SU-DHL-6 (cell line): ENCODE measurements at regions not wholly inside any gene's neighbourhood (a gene's known extent, or its start where the extent isn't known, plus 50 kb on each side); places are given as distances from the start of the nearest gene placed in this dataset.
"Not testable (repeated sequence)": the region's sequence is repeated elsewhere in the genome, so short reads cannot be mapped to it uniquely, and the experiment has no call there.

Source experiments
- H2AFZ ChIP-seq: fragments of 200-600 bp; sonication (generic); 2 replicates; pipeline ENCODE4 v1.6.1; 2014; ENCODE audit warnings: low read depth, mild to moderate bottlenecking, moderate library complexity, mixed read lengths, antibody characterized with exemption, low read length; ENCODE audit not compliant: severe bottlenecking
- H3F3A ChIP-seq: fragments of 200-600 bp; shearing (Covaris generic); 2 replicates; pipeline ENCODE4 v1.6.0; 2016; ENCODE audit warnings: antibody characterized with exemption, mild to moderate bottlenecking; ENCODE audit not compliant: insufficient read depth
- H3K27ac ChIP-seq: fragments of 200-600 bp; sonication (generic); 2 replicates; pipeline ENCODE4 v1.5.1; 2016; ENCODE audit warnings: low read depth, mild to moderate bottlenecking, low read length, moderate library complexity, mixed read lengths
- H3K27me3 ChIP-seq: fragments of 200-600 bp; sonication (generic), shearing (Covaris generic); 2 replicates; pipeline ENCODE4 v1.6.0; 2014; ENCODE audit warnings: mild to moderate bottlenecking, low read length
- H3K36me3 ChIP-seq: fragments of 200-600 bp; sonication (generic); 2 replicates; pipeline ENCODE4 v1.6.1; 2014; ENCODE audit warnings: mild to moderate bottlenecking, low read length, mixed read lengths
- H3K4me2 ChIP-seq: fragments of 300-600, 200-600 bp; shearing (Covaris generic), sonication (generic); 2 replicates; pipeline ENCODE4 v1.6.0; 2014; ENCODE audit warnings: low read length, low read depth, mild to moderate bottlenecking; ENCODE audit not compliant: poor library complexity, severe bottlenecking
- H3K4me3 ChIP-seq: fragments of 200-600 bp; sonication (generic); 2 replicates; pipeline ENCODE4 v1.5.1; 2014; ENCODE audit warnings: antibody characterized with exemption, low read length, mild to moderate bottlenecking, mixed read lengths; ENCODE audit not compliant: insufficient read depth, poor library complexity, severe bottlenecking
- H3K79me2 ChIP-seq: fragments of 200-600 bp; sonication (generic); 2 replicates; pipeline ENCODE4 v1.6.1; 2014; ENCODE audit warnings: mild to moderate bottlenecking, low read length, moderate library complexity; ENCODE audit not compliant: insufficient read depth
- H3K9ac ChIP-seq: fragments of 200-600 bp; sonication (generic); 2 replicates; pipeline ENCODE4 v1.7.0; 2014; ENCODE audit warnings: mild to moderate bottlenecking, low read length
- H3K9me2 ChIP-seq: fragments of 200-600 bp; sonication (generic); replicated peaks from 2 replicates; pipeline ENCODE4 v1.6.1; 2014; ENCODE audit warnings: low read length; ENCODE audit not compliant: insufficient read depth
- H3K9me3 ChIP-seq: fragments of 200-600 bp; sonication (generic); 2 replicates; pipeline ENCODE4 v1.6.1; 2014; ENCODE audit warnings: low read length, mixed read lengths; ENCODE audit not compliant: insufficient read depth
- H4K20me1 ChIP-seq: fragments of 200-600 bp; sonication (generic); 2 replicates; pipeline ENCODE4 v1.6.1; 2014; ENCODE audit warnings: low read depth, mild to moderate bottlenecking, antibody characterized with exemption, low read length, moderate library complexity, mixed read lengths
- CTCF ChIP-seq: fragments of 200-600 bp; sonication (generic); IDR thresholded peaks from one replicate; pipeline ENCODE4 v1.5.1; 2017; ENCODE audit warnings: antibody characterized with exemption, mild to moderate bottlenecking, low read length, moderate library complexity; ENCODE audit not compliant: insufficient read depth, poor library complexity, severe bottlenecking
- EZH2phosphoT487 ChIP-seq: fragments of 200-600 bp; sonication (generic), shearing (Covaris generic); conservative IDR thresholded peaks from 2 replicates; pipeline ENCODE4 v1.6.1; 2018; ENCODE audit warnings: mild to moderate bottlenecking, antibody characterized with exemption, low read length, moderate library complexity, mixed read lengths

- TF ChIP-seq CTCF = no peak
- TF ChIP-seq EZH2phosphoT487 = no peak
- H2AFZ ChIP-seq = no peak overlapping the region
- H3K27ac ChIP-seq = no peak overlapping the region
- H3K36me3 ChIP-seq = no peaks in the 10 kb centered on the region
- H3K9me2 ChIP-seq = no peaks in the 10 kb centered on the region
- no peak overlapping the region for H3K4me3 ChIP-seq
- no peak overlapping the region for H3K4me2 ChIP-seq
- no peaks in the 10 kb centered on the region for H3F3A ChIP-seq
- H3K79me2 ChIP-seq = no peaks in the 10 kb centered on the region
- no peaks in the 10 kb centered on the region for H4K20me1 ChIP-seq
- H3K9me3 ChIP-seq = no peaks in the 10 kb centered on the region
- H3K9ac ChIP-seq = no peak overlapping the region
- no peaks in the 10 kb centered on the region for H3K27me3 ChIP-seq
Measured at GRCh38 chr6:120938164-120938875, 396.0 kb downstream of the TBC1D32 start.

GRCh38 chr6:120935908-120936307 is 398.4 kb downstream of the TBC1D32 start:
- no peak for TF ChIP-seq CTCF
- TF ChIP-seq EZH2phosphoT487 = no peak
- no peaks in the 10 kb centered on the region for H3F3A ChIP-seq
- H2AFZ ChIP-seq = no peak overlapping the region
- no peak overlapping the region for H3K27ac ChIP-seq
- H3K79me2 ChIP-seq = no peaks in the 10 kb centered on the region
- no peak overlapping the region for H3K4me2 ChIP-seq
- no peaks in the 10 kb centered on the region for H3K36me3 ChIP-seq
- H3K27me3 ChIP-seq = no peaks in the 10 kb centered on the region
- no peak overlapping the region for H3K4me3 ChIP-seq
- no peaks in the 10 kb centered on the region for H3K9me2 ChIP-seq
- no peak overlapping the region for H3K9ac ChIP-seq
- no peaks in the 10 kb centered on the region for H3K9me3 ChIP-seq
- H4K20me1 ChIP-seq = no peaks in the 10 kb centered on the region

- Histone ChIP-seq H3K4me3 (no peak overlapping the region), H3K9me2 (no peaks in the 10 kb centered on the region), H2AFZ (no peak overlapping the region)
Measured at GRCh38 chr6:120935016-120935415, 399.3 kb downstream of the TBC1D32 start.

GRCh38 chr6:120931520-120932180 is 402.6 kb downstream of the TBC1D32 start:
- H3K9me3 ChIP-seq, H3K4me3 ChIP-seq, H4K20me1 ChIP-seq, H3K4me2 ChIP-seq, H3K27me3 ChIP-seq, H3K79me2 ChIP-seq, H3K27ac ChIP-seq, H2AFZ ChIP-seq, H3K9ac ChIP-seq, H3K9me2 ChIP-seq, H3F3A ChIP-seq, H3K36me3 ChIP-seq: not testable (repeated sequence)

More at GRCh38 chr6:120935016-120935415, 399.3 kb downstream of the TBC1D32 start:
- Histone ChIP-seq H3K27ac (no peak overlapping the region), H3K36me3 (no peaks in the 10 kb centered on the region), H3K9ac (no peak overlapping the region), H3K27me3 (no peaks in the 10 kb centered on the region), H3F3A (no peaks in the 10 kb centered on the region), H3K9me3 (no peaks in the 10 kb centered on the region), H3K4me2 (no peak overlapping the region), H3K79me2 (no peaks in the 10 kb centered on the region), H4K20me1 (no peaks in the 10 kb centered on the region)
- no peak for TF ChIP-seq CTCF
- TF ChIP-seq EZH2phosphoT487 = no peak

- not testable (repeated sequence) for H4K20me1 ChIP-seq, H2AFZ ChIP-seq, H3F3A ChIP-seq, H3K79me2 ChIP-seq, H3K36me3 ChIP-seq, H3K4me3 ChIP-seq, H3K9me3 ChIP-seq, H3K27ac ChIP-seq, H3K9ac ChIP-seq, H3K27me3 ChIP-seq, H3K4me2 ChIP-seq, H3K9me2 ChIP-seq
Measured at GRCh38 chr6:120930500-120930899, 403.8 kb downstream of the TBC1D32 start.
